ENCODE measurements at regions not wholly inside any gene's neighbourhood (a gene's known extent, or its start where the extent isn't known, plus 50 kb on each side); places are given as distances from the start of the nearest gene placed in this dataset.

DNA sequence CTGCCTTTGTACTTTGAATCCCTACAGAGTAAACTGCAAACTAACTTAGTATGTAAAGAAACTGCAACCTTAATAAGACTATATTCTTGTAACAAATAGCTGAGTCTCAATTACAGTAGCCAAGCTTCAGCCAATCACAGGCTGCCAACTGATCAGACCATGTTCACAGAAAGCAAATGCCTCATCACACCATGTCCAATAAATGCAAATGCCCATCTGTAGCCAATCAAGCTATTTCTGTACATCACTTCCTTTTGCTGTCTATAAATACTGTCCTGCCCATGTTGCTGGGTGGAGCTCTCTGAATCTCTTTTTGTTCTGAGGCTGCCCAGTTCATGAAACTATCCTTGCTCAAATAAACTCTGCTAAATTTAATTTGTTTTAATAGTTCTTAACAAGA is 531.7 kb upstream of the TOM1L1 start:
- TF ChIP-seq, protein P1, sequence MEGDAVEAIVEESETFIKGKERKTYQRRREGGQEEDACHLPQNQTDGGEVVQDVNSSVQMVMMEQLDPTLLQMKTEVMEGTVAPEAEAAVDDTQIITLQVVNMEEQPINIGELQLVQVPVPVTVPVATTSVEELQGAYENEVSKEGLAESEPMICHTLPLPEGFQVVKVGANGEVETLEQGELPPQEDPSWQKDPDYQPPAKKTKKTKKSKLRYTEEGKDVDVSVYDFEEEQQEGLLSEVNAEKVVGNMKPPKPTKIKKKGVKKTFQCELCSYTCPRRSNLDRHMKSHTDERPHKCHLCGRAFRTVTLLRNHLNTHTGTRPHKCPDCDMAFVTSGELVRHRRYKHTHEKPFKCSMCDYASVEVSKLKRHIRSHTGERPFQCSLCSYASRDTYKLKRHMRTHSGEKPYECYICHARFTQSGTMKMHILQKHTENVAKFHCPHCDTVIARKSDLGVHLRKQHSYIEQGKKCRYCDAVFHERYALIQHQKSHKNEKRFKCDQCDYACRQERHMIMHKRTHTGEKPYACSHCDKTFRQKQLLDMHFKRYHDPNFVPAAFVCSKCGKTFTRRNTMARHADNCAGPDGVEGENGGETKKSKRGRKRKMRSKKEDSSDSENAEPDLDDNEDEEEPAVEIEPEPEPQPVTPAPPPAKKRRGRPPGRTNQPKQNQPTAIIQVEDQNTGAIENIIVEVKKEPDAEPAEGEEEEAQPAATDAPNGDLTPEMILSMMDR (IDR thresholded peaks at IDR 0.05; ENCODE audit: control extremely low read depth in 1 of 3, insufficient read depth in 1 of 3, low read depth in 1 of 3, low read length in 3 of 3), result no peak
- no peak for TF ChIP-seq TAF1 (IDR thresholded peaks at IDR 0.05; ENCODE audit: low read depth, low read length)
- TF ChIP-seq RAD21 (IDR thresholded peaks at IDR 0.05 in 1 of 2, conservative IDR thresholded peaks at IDR 0.05 in 1 of 2; ENCODE audit: low read depth in 2 of 2, low read length in 2 of 2), result no peak
